Breast epithelium (tissue), 4 donors: ENCODE measurements at regions not wholly inside any gene's neighbourhood (a gene's known extent, or its start where the extent isn't known, plus 50 kb on each side); places are given as distances from the start of the nearest gene placed in this dataset.

ENCODE experiments used
- DNase-seq, 2 donors: peaks; one replicate each; pipeline ENCODE4 v3.0.0-alpha.2; 2019; ENCODE audit warnings: low spot score in 2 of 2
- H3K27ac ChIP-seq, 2 donors: fragments of 200-600 bp; sonication (generic) in 1 of 2; one replicate each; pipeline ENCODE4 v1.5.1; 2016 to 2019; ENCODE audit warnings: mild to moderate bottlenecking in 1 of 2
- H3K27me3 ChIP-seq, 2 donors: fragments of 200-600 bp; sonication (generic) in 1 of 2; one replicate each; pipeline versions ENCODE4 v1.5.1 to v1.6.0; 2017 to 2019; ENCODE audit warnings: control low read depth in 1 of 2, mild to moderate bottlenecking in 1 of 2
- H3K36me3 ChIP-seq: fragments of 200-600 bp; one replicate; pipeline ENCODE4 v1.5.1; 2019
- H3K4me1 ChIP-seq, 2 donors: fragments of 200-600 bp; sonication (generic); one replicate each; pipeline ENCODE4 v1.5.1; 2016 to 2019; ENCODE audit warnings: control low read depth in 1 of 2
- H3K4me3 ChIP-seq, 3 donors: fragments of 200-600 bp; sonication (generic); 1 replicate in 2 of 3; 2 replicates in 1 of 3; pipeline ENCODE4 v1.5.1; 2016 to 2019; ENCODE audit warnings: mild to moderate bottlenecking in 3 of 3, moderate library complexity in 2 of 3
- H3K9me3 ChIP-seq, 2 donors: fragments of 200-600 bp; sonication (generic) in 1 of 2; one replicate each; pipeline ENCODE4 v1.5.1; 2016 to 2019; ENCODE audit warnings: control low read depth in 1 of 2
- CTCF ChIP-seq, 3 donors: fragments of 450-650 bp; IDR thresholded peaks; one replicate each; pipeline ENCODE4 v1.5.1; 2016 to 2017; ENCODE audit warnings: antibody characterized with exemption in 3 of 3, mild to moderate bottlenecking in 3 of 3, moderate library complexity in 3 of 3
- POLR2A ChIP-seq: fragments of 450-650 bp; IDR thresholded peaks from one replicate; pipeline ENCODE4 v1.6.1; 2016; ENCODE audit warnings: antibody characterized with exemption, mild to moderate bottlenecking, moderate library complexity
- POLR2AphosphoS5 ChIP-seq, 3 donors: sonication (generic); formaldehyde crosslinking; IDR thresholded peaks; one replicate each; pipeline ENCODE4 v1.6.1; 2017; ENCODE audit warnings: antibody characterized with exemption in 3 of 3
- intact Hi-C: fragments of 100-400 bp; cut with DNase I; formaldehyde crosslinking; loops from one replicate; pipeline ENCODE4 v1.15.1; 2023; ENCODE audit warnings: low total_unique reads

- H3K36me3 ChIP-seq: no peaks in the 10 kb centered on the region
- DNase-seq: no peak
- no peaks in the 10 kb centered on the region for H3K4me1 ChIP-seq
- H3K27me3 ChIP-seq: no peaks in the 10 kb centered on the region
- H3K4me3 ChIP-seq: no peak overlapping the region
- intact Hi-C loops: no loop called here
- TF ChIP-seq CTCF (IDR thresholded peaks at IDR 0.05) (no peak), POLR2A (no peak), POLR2AphosphoS5 (IDR thresholded peaks at IDR 0.05) (no peak)
- H3K9me3 ChIP-seq: no peaks in the 10 kb centered on the region
- no peak overlapping the region for H3K27ac ChIP-seq
Measured at GRCh38 chr1:73783352-73783751, 414.6 kb downstream of the LRRIQ3 start.

- no peak for DNase-seq
- Histone ChIP-seq H3K36me3 (no peaks in the 10 kb centered on the region), H3K27me3 (no peaks in the 10 kb centered on the region), H3K9me3 (no peaks in the 10 kb centered on the region), H3K27ac (no peak overlapping the region), H3K4me3 (no peak overlapping the region), H3K4me1 (no peaks in the 10 kb centered on the region)
- intact Hi-C loops: no loop called here
- TF ChIP-seq CTCF (IDR thresholded peaks at IDR 0.05): no peak
- TF ChIP-seq POLR2A: no peak
- TF ChIP-seq POLR2AphosphoS5 (IDR thresholded peaks at IDR 0.05): no peak
Measured at GRCh38 chr1:73782901-73783300, 415.1 kb downstream of the LRRIQ3 start.

- no peak overlapping the region for H3K4me3 ChIP-seq
- intact Hi-C loops: no loop called here
- H3K36me3 ChIP-seq: no peaks in the 10 kb centered on the region
- H3K27me3 ChIP-seq: no peaks in the 10 kb centered on the region
- TF ChIP-seq POLR2A (no peak), CTCF (IDR thresholded peaks at IDR 0.05) (no peak), POLR2AphosphoS5 (IDR thresholded peaks at IDR 0.05) (no peak)
- H3K27ac ChIP-seq: no peak overlapping the region
- H3K4me1 ChIP-seq: no peaks in the 10 kb centered on the region
- no peaks in the 10 kb centered on the region for H3K9me3 ChIP-seq
- DNase-seq: no peak
Measured at GRCh38 chr1:73781251-73781650, 416.7 kb downstream of the LRRIQ3 start.

- Histone ChIP-seq H3K4me1 (no peaks in the 10 kb centered on the region), H3K4me3 (no peak overlapping the region), H3K27me3 (no peaks in the 10 kb centered on the region), H3K9me3 (no peaks in the 10 kb centered on the region), H3K27ac (no peak overlapping the region), H3K36me3 (no peaks in the 10 kb centered on the region)
- no peak for TF ChIP-seq CTCF (IDR thresholded peaks at IDR 0.05)
- TF ChIP-seq POLR2AphosphoS5 (IDR thresholded peaks at IDR 0.05): no peak
- no peak for TF ChIP-seq POLR2A
- intact Hi-C loops: no loop called here
- DNase-seq: no peak
Measured at GRCh38 chr1:73778471-73778870, 419.5 kb downstream of the LRRIQ3 start.

- intact Hi-C loops: no loop called here
- no peaks in the 10 kb centered on the region for H3K27me3 ChIP-seq
- no peak overlapping the region for H3K4me3 ChIP-seq
- DNase-seq: no peak
- H3K4me1 ChIP-seq: no peaks in the 10 kb centered on the region
- TF ChIP-seq CTCF (IDR thresholded peaks at IDR 0.05): no peak
- TF ChIP-seq POLR2AphosphoS5 (IDR thresholded peaks at IDR 0.05): no peak
- TF ChIP-seq POLR2A: no peak
- no peak overlapping the region for H3K27ac ChIP-seq
- no peaks in the 10 kb centered on the region for H3K9me3 ChIP-seq
- H3K36me3 ChIP-seq: no peaks in the 10 kb centered on the region
Measured at GRCh38 chr1:73775896-73776295, 422.1 kb downstream of the LRRIQ3 start.
